ENCODE measurements at regions not wholly inside any gene's neighbourhood (a gene's known extent, or its start where the extent isn't known, plus 50 kb on each side); places are given as distances from the start of the nearest gene placed in this dataset.

- no peaks in the 10 kb centered on the region for H3K36me3 ChIP-seq (replicated peaks; ENCODE audit: low read depth, low read length)
These were observed 586.1 kb downstream of the INHBA start for GRCh38 chr7:41116817-41117216.

GRCh38 chr7:41116337-41116736, 586.6 kb downstream of the INHBA start:
- Histone ChIP-seq H3K4me2 (ENCODE audit: low read length) (no peak overlapping the region), H3K4me3 (ENCODE audit: low read length) (no peak overlapping the region), H3K36me3 (replicated peaks; ENCODE audit: low read depth, low read length) (no peaks in the 10 kb centered on the region), H3K9ac (ENCODE audit: low read length) (no peak overlapping the region), H2AFZ (ENCODE audit: low read depth, low read length) (no peak overlapping the region), H4K20me1 (ENCODE audit: insufficient read depth, low read length) (no peaks in the 10 kb centered on the region), H3K27me3 (ENCODE audit: low read depth, low read length) (no peaks in the 10 kb centered on the region), H3K9me3 (ENCODE audit: insufficient read depth, low read length) (no peaks in the 10 kb centered on the region), H3K4me1 (ENCODE audit: low read length) (no peaks in the 10 kb centered on the region), H3K27ac (ENCODE audit: low read length) (no peak overlapping the region), H3K79me2 (ENCODE audit: low read length) (no peaks in the 10 kb centered on the region)
- TF ChIP-seq CTCF (IDR thresholded peaks at IDR 0.05; ENCODE audit: low read depth, low read length) = no peak
- no peak for TF ChIP-seq EZH2phosphoT487 (IDR thresholded peaks at IDR 0.05; ENCODE audit: low read depth)

More at GRCh38 chr7:41116817-41117216, 586.1 kb downstream of the INHBA start:
- Histone ChIP-seq H3K27me3 (ENCODE audit: low read depth, low read length) (no peaks in the 10 kb centered on the region), H3K9ac (ENCODE audit: low read length) (no peak overlapping the region), H3K79me2 (ENCODE audit: low read length) (no peaks in the 10 kb centered on the region), H2AFZ (ENCODE audit: low read depth, low read length) (no peak overlapping the region), H4K20me1 (ENCODE audit: insufficient read depth, low read length) (no peaks in the 10 kb centered on the region), H3K4me3 (ENCODE audit: low read length) (no peak overlapping the region), H3K27ac (ENCODE audit: low read length) (no peak overlapping the region), H3K9me3 (ENCODE audit: insufficient read depth, low read length) (no peaks in the 10 kb centered on the region), H3K4me2 (ENCODE audit: low read length) (no peak overlapping the region), H3K4me1 (ENCODE audit: low read length) (no peaks in the 10 kb centered on the region)
- no peak for TF ChIP-seq EZH2phosphoT487 (IDR thresholded peaks at IDR 0.05; ENCODE audit: low read depth)
- TF ChIP-seq CTCF (IDR thresholded peaks at IDR 0.05; ENCODE audit: low read depth, low read length) = no peak

- Histone ChIP-seq H3K9ac (ENCODE audit: low read length) (no peak overlapping the region), H3K27ac (ENCODE audit: low read length) (no peak overlapping the region), H3K4me2 (ENCODE audit: low read length) (no peak overlapping the region), H3K4me3 (ENCODE audit: low read length) (no peak overlapping the region), H3K27me3 (ENCODE audit: low read depth, low read length) (no peaks in the 10 kb centered on the region), H2AFZ (ENCODE audit: low read depth, low read length) (no peak overlapping the region), H3K9me3 (ENCODE audit: insufficient read depth, low read length) (no peaks in the 10 kb centered on the region), H3K79me2 (ENCODE audit: low read length) (no peaks in the 10 kb centered on the region), H3K36me3 (replicated peaks; ENCODE audit: low read depth, low read length) (no peaks in the 10 kb centered on the region), H3K4me1 (ENCODE audit: low read length) (no peaks in the 10 kb centered on the region), H4K20me1 (ENCODE audit: insufficient read depth, low read length) (no peaks in the 10 kb centered on the region)
- no peak for TF ChIP-seq CTCF (IDR thresholded peaks at IDR 0.05; ENCODE audit: low read depth, low read length)
- no peak for TF ChIP-seq EZH2phosphoT487 (IDR thresholded peaks at IDR 0.05; ENCODE audit: low read depth)
These were observed 588.2 kb downstream of the INHBA start for GRCh38 chr7:41114691-41115090.

- Histone ChIP-seq H4K20me1 (ENCODE audit: insufficient read depth, low read length) (no peaks in the 10 kb centered on the region), H3K36me3 (replicated peaks; ENCODE audit: low read depth, low read length) (no peaks in the 10 kb centered on the region), H2AFZ (ENCODE audit: low read depth, low read length) (no peak overlapping the region), H3K27me3 (ENCODE audit: low read depth, low read length) (no peaks in the 10 kb centered on the region), H3K4me3 (ENCODE audit: low read length) (no peak overlapping the region), H3K9me3 (ENCODE audit: insufficient read depth, low read length) (no peaks in the 10 kb centered on the region), H3K9ac (ENCODE audit: low read length) (no peak overlapping the region), H3K79me2 (ENCODE audit: low read length) (no peaks in the 10 kb centered on the region), H3K27ac (ENCODE audit: low read length) (no peak overlapping the region), H3K4me1 (ENCODE audit: low read length) (no peaks in the 10 kb centered on the region), H3K4me2 (ENCODE audit: low read length) (no peak overlapping the region)
- TF ChIP-seq EZH2phosphoT487 (IDR thresholded peaks at IDR 0.05; ENCODE audit: low read depth) (no peak), CTCF (IDR thresholded peaks at IDR 0.05; ENCODE audit: low read depth, low read length) (no peak)
These were observed 588.8 kb downstream of the INHBA start for GRCh38 chr7:41114131-41114530.

Measured in OCI-LY3 (cell line).